Fibroblast of gingiva (primary cell): ENCODE measurements at regions not wholly inside any gene's neighbourhood (a gene's known extent, or its start where the extent isn't known, plus 50 kb on each side); places are given as distances from the start of the nearest gene placed in this dataset.
"Not testable (repeated sequence)": the region's sequence is repeated elsewhere in the genome, so short reads cannot be mapped to it uniquely, and the experiment has no call there.

ENCODE experiments used
- DNase-seq: peaks from one replicate; pipeline ENCODE4 v3.0.0-alpha.2; 2011; ENCODE audit warnings: low read depth

DNA sequence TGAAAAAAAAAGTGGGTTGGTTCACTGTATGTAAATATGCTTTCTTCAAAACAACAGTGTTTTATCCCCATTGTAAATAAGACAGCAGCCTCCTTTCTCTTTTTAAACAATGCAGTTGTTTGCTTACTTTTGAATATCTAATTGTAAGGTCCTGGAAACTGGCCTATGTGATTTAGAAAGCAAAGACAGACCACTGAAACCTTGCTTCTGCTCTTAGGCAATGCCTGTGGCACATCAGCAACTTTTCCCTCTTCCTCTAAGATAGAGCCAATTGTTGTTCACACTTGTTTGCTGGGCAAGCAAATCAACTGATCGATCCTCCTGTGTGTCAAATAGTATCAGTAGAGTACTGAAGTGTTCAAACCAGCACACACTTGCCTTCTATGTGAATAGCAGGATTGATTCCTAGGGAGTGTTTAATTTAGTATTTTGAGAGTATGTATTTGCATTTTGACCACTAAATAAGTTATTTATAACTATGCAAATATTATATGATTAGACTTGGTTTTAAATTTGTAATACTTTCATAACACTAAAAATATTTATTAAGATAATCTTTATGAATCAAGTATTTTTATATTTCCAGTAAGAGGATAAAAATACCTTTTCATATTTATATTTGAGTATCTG, 55.4 kb upstream of the GRPR start:
- no peak for DNase-seq

DNA sequence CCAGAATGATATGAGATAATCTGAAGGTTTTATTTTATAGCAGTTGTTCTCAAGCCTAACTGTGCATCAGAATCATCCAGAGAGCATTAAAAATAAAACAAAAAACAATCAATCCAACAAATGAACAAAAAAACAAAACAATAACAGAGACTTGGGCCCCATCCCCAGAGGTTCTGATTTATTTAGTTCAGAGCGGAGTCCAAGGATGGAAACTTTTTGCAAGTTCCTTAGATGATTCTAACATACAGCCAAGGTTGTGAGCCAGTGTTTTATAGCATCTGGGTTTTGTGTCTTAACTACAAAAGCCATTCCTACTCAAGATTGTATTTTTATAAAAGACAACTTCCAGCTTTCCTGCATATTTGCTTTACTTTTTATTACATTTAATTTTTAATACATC, 59.4 kb upstream of the GRPR start:
- DNase-seq: no peak

DNA sequence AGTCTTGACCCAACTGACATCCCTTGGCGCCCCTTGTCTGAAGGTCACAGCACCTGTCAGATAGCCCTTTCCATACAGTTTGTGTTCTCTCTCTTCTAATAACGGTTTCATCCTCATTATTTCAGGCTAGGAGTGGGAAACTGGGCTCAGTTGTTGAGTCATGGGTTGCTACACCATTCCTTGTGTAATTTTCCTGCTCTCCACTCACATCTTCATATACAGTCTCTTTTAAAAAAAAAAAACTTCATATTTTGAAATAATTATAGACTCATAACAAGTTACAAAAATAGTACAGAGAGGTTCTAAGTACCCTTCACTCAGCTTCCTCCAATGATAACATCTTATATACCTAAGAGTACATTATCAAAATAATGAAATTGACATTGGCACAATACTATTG, 60.2 kb upstream of the GRPR start:
- DNase-seq: peak; percentile 1

DNA sequence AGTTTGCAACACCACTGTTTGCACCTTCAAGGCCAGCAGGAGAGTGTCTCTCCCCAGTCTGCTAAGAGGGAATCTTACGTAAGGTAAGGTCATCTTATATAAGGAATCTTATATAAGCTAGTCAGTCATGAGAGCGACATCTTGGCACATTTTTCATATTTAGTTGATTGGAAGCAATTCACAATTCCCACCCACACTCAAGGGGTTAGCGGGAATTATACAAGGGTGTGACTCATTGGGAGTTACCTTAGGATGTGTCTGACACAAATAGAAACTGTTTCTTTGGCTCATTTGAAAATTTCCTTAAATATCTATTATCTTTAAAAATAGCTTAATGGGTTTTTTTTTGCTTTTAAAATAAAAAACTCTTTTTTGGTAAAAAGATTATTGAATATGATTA, 62.1 kb upstream of the GRPR start:
- DNase-seq: no peak

DNA sequence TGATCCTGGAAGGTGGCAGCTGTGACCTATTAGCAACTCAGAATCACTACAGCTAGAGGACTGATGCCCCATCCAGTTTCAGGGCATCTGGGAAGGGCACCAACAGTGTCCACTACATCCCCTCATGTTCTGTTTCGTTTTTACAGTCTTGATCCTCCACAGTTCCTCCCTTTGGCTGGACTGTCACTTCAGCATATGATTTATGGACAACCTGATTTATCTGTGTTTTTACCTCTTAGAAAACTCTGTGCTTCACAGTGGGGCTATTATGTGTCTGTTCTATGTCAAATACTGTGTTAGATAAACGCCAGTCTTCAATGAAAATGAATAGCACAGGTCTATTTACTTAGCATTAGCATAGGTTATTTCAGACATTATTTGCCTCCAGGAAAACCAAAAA, 63.1 kb upstream of the GRPR start:
- DNase-seq: no peak

DNA sequence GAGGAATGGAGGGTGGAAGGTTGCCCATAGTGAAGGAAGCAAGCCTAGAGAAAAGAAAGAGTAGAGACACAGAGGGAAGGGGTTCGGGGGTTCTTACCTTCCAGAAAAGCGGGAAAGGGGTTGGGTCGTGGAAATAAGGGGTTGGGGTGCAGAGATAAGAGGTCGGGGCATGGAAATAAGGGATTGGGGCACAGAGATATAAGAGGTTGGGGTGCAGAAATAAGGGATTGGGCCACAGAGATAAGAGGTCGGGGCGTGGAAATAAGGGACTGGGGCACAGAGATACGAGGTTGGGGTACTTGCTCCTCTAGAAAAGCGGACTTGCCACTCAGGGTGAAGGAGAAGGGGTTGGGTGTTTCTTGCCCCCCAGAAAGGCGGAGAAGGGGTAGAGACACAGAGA, 74.2 kb upstream of the GRPR start:
- DNase-seq: not testable (repeated sequence)

DNA sequence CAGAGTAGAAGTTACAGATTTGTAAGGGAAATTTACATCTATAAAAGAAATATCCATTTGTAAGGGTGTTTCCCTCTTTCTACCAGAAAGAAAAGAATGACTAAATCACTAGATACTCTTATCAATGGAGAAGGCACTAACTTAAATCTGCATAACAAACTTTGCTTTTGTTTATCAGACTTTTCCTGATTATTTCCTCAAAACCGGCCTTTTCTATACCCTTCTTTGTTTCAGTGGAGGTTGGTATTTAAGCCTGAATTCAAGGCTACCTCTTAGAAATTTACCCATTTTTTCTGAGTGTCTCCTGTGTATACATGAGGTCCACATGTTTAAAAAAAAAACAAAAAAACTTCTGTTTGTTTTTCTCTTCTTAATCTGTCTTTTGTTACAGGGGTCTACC, 80.4 kb upstream of the GRPR start:
- no peak for DNase-seq

DNA sequence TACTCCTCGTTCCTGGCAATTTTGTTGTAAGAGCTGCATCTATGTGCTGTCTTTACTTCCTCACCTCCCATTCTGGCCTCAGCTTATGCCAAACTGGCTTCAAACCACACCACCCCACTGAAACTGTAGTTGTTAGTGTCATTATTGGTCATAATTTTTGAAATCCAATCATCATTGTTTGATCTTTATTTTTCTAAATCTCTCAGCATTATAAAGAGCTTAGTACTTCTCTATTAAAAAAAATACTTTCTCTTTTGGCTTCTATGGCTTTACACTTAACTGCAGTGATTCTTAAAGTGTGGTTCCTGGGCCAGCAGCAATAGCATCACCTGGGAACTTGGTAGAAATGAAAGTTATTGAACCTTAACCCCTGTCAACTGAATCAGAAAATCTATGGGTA, 83.5 kb upstream of the GRPR start:
- DNase-seq: no peak

DNA sequence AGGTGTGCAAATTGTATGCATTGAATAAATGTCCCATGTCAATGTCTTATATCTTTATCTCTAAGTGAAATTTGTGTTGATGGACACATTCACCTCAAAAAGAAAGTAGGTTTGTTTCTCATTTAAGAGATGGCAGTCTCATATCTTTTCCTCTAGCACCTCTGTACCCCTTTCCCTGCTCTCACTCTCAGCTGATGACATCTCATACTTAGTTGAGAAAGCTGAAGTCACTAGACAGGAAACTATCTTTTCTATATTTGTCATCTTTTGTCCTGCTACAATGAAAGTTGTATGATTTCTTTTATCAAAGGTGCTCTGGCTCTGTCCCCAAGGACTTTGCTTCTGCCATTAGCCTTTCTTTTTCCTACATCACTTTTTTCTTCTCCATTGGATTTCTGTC, 84.0 kb upstream of the GRPR start:
- DNase-seq: no peak

DNA sequence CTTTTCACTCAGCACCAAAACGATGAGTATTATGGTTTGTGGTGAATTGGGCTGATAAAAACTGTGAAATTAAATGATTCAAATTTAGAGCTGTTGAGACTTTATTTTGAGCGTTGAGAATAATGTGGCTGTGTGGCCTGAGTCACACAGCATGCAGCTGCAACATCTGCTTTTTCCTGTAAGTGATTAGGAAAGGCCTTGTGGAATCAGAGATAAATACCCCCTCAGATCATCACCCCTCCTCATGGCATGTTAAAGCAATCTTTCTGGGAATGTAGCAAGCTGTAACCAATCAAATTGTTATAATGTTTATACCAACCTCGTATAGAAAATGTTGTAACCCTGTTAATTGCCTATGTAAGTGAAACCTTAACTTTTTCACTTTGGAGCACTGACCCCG, 90.0 kb upstream of the GRPR start:
- DNase-seq: peak; percentile 80

DNA sequence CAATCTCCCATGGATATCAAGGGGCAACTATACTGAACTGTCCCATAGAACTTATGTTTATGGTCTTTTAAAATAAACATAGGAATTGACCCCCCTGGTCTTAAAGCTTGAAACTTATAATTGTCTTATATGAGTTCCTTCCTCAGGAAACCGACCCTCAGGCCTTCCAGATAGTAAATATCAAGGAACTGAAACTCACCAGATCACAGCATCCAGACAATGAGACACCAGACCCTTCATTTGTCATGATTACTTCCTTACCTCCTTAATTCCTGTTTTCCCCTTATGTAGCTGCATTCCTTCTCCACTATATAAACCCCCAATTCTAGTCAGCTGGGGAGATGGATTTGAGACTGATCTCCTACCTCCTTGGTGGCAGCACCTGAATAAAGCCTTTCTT, 94.8 kb upstream of the GRPR start:
- DNase-seq: no peak

DNA sequence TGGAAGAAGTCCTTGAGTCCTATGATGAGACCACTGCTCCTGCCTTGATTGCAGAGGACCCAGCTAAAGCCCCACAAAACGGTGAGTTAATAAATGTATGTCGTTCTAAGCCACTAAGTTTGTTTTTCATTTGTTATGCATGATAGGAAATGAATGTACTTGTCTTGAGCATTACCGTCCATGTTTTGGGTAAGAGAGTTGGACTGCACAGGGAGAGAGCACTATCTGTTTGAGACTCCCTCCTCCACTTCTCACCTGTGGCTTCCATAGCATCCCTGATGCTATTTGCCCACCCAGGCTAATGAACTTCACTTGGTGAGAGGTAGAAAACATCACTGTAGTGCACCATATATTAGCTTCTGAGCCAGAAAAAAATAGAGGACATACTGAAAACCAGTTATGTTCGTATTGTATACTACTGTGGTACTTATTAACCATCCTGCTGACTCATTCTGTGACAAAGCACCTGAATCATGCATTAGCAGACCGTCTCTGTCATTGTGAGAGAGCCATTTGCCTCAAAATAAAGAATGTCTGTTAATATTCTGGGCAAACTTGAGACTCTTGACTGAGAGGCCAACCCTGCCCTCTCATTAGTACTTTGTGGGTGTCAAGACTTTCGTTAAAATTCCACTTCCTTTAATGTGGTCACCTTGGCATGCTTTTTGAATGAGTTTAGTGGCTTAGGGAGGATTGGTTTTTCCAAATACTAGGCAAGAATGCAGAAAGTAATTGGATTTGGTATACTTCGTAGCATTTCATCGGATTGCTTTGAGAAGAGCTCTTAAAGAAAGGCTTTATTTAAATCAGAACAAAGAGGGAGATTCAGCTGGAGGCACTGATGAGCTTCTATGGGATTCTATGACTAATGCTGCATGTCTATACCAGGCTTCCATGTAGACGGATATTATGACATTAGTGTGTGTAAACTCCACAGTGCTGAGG, 99.3 kb upstream of the GRPR start:
- DNase-seq: no peak

DNA sequence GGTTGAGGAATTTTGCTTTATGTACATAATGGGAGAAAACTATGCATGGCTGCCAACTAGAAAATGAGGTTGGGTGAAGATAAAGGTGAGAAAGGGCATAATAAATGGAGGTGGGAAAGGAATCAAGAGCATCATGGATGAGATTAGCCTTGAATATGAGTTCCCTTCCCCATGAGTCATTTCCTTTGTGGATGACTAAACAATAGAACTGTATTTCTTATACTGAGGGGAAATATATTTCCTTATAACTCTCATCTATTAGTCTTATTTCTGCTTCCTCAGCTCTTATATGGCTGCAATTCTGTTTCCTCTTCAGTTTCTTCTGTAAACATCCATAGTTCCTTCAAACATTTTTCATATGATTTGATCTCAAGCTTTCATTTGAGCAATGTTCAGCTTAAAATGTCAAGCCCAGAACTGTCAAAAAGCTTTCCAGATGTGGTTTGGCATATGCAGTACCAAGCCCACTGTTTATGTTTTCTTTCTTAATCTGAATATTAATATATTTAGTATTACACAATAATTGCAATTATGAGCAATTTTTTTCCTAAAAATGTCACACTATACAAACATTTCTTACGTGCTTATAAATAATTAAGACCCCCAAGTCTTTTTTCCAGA, 100.7 kb upstream of the GRPR start:
- DNase-seq: peak; percentile 58

DNA sequence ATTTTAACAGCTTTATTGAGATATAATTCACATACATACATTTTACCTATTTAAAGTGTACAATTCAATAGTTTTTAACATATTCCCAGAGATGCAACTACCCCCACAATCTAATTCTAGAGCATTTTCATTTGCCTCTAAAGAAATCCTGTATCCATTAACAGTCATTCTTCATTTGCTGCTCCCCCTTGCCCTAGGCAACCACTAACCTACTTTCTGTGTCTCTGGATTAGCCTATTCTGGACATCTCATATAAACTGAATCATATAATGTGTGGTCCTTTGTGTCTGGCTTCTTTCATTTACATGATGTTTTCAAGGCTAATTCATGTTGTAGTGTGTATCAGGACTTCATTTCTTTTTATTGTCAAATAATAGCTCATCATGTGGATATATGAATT, 105.1 kb upstream of the GRPR start:
- no peak for DNase-seq

DNA sequence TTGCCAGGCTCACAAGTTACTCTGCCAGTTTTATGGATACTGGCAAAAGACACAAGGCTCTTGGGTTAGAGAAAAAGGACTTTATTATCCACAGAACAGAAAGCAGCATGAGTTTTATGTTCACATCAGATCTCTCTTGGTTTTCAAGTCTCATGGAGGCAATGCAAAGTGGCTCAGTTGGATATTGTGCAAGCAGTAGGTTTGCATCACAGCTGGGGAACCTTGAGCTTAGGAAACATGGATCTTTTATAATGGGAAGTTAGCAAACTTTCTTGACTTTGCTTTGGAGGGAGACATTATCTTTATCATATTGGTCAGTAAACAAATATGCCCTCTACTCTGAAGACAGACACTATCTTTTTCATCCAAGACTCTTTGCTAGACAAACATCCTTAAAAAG, 109.2 kb upstream of the GRPR start:
- peak; percentile 2 for DNase-seq

DNA sequence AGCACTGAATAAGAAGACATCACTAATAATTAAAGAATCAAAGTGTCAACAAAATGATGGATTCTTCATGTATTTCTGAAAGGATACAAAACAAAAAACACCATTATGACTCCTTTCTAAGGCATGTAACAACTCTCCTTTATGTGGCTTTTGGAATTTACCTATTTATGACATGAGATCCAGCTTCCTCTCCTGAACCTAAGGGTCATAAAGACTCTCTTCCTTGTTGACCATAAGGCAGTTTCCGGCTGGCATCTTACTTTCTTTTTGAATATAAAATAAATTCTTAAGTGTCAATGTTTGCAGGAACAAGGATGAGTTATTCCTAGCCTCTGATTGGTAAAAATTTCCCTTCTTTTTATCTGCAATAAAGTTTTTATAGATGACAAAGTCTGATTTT, 111.1 kb upstream of the GRPR start:
- no peak for DNase-seq

DNA sequence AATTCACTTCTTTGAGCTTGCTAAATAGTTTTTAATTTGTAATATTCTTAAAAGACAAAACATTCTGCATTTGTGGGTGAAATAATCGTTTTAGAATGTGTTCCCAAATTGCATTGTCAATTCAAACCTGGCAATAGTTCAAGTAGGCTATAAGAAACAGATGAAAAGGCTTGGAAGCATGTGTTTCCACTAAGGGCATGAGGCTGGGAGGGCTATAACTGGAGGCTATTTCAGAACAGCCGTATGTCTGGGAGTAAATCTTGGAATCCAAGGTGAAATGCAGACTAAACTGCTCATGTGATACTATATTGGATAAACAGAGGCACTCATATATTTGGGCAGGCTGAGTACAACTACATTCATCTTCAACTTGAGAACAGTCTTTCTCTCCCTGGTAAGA, 117.4 kb upstream of the GRPR start:
- peak; percentile 70 for DNase-seq

DNA sequence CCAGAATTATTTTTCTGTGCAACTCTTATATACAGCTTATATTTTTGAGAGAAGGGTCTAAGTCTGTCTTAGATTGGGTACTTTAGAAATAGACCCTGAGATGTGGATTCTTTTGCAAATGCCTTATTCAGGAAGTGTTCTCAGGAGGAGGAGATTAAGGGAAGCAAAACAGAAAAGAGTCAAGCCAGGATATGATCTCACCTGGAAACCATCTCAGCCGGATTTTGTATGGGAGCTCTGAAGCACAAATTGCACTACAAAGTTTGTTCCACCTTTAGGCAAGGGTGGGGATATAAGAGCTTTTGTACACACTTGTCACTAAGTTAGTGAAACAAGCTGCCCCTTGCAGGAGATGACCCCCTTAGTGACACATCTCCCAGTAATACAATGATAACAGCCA, 121.2 kb upstream of the GRPR start:
- DNase-seq: no peak

DNA sequence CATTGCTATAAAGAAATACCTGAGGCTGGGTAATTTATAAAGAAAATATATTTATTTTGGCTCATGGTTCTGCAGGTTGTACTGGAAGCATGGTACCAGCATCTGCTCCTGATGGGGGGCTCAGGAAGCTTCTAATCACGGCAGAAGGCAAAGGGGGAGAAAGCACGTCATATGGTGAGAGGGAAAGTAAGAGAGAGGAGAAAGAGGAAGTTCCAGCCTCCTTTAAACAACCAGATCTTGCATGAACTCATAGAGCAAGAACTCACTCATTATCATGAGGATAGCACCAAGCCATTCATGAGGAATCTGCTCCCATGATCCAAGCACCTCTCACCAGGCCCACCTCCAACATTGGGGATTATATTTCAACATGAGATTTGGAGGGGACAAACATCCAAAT, 125.0 kb upstream of the GRPR start:
- DNase-seq: no peak

DNA sequence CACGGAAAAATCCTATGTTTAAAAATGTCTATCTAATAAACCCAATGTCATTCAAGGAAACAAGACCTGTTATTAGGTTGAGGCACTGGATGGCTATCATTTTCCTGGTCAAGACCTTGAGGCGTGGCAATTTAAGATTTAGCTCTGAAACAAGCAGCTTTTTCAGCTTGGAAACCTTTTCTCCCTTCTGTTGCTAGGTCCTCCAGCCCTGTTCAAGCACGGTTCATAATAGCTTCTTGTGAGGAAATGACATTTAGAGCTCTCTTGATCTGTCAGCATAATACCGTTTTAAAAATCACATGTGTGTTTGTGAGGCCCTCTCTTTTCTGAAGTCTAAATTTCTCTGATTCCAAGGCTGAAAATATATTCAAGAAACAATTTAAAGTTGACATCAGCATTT, 133.6 kb upstream of the GRPR start:
- no peak for DNase-seq

DNA sequence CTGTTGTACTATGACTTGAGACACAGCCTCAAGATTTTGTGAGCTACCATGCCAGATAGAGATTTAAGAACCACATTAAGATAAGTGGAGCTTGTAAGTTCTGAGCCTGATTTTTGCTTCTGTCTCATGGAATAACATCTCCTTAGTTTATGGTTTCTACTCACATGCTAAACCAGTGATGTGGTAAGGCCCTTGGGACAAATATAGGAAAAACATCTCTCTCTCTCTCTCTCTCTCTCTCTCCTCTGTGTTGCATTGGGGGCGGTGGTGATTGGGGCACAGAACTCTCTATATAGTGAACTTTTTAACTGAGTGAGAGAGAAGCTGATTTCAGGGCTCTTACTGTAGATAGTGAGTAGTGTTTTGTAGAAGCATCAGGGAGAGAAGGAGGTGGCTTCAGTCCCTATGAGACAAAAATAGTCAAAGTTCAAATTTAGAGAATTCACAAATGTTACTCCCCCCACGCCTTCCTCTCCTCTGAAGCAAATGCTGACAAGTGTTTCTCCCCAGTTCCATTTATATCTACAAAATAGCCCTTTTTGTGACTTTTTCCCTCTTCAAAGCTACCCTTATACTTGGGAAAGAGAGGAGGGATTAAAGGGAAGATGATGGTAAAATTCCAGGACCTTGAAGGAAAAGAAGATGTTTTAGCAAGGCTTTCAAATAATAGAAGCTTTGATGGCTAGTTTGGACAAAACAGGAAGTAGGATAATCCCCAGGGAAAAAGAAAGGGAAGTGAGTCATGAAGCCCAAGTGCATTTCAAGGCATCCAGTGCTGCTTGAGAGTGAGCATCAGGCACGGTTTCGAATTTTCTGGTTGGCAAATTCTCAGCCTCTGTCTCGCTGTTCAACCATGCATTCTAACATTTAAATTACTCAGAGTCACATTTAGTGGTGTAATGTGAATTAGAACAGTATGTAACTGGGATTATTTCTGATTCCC, 134.3 kb upstream of the AP1S2 start:
- DNase-seq: peak; percentile 78

DNA sequence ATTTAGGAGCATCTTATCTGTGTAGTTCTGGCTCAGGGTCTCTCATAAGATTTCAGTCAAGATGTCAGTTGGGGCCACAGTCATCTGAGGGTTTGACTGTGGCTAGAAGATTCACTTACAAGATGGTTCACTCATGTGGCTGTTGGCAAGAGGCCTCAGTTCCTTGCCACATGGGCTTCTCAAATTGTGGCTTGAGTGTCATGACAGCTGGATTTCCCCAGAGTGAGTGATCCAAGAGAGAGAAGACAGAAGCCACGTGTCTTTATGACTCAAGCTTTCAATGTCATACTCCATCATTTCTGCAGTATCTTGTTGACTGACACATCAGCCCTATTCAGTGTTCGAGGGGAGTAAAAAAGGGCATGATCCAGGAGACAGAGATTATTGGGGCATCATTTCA, 131.3 kb upstream of the AP1S2 start:
- no peak for DNase-seq
